ENCODE measurements at regions not wholly inside any gene's neighbourhood (a gene's known extent, or its start where the extent isn't known, plus 50 kb on each side); places are given as distances from the start of the nearest gene placed in this dataset.

- H3K4me1 ChIP-seq (ENCODE audit: control insufficient read depth, insufficient read depth, low read length, poor library complexity, severe bottlenecking), result peaks cover 9% of the 10 kb centered on the region
- H3K4me3 ChIP-seq (ENCODE audit: extremely low read depth, insufficient read depth, low read length, poor library complexity, severe bottlenecking), result no peak overlapping the region
- H3K36me3 ChIP-seq (ENCODE audit: control insufficient read depth, insufficient read depth, low read length), result no peaks in the 10 kb centered on the region
- WGBS, 2 experiments (ENCODE audit: insufficient coverage in 2 of 2), result 100% methylated on average over 1 of the region's 3 CpGs; no CpG with 5 or more reads in 1 of the 2 experiments
- no peaks in the 10 kb centered on the region for H3K9me3 ChIP-seq (ENCODE audit: control insufficient read depth, low read length)
- H3K27ac ChIP-seq (ENCODE audit: low read depth, low read length, severe bottlenecking), result no peak overlapping the region
Measured at GRCh38 chr4:181682367-181683047, 560.7 kb upstream of the TENM3 start.

GRCh38 chr4:181684310-181684709 lies 558.9 kb upstream of the TENM3 start:
- H3K9me3 ChIP-seq (ENCODE audit: control insufficient read depth, low read length), result no peaks in the 10 kb centered on the region
- H3K4me3 ChIP-seq (ENCODE audit: extremely low read depth, insufficient read depth, low read length, poor library complexity, severe bottlenecking), result no peak overlapping the region
- WGBS, 2 experiments (ENCODE audit: insufficient coverage in 2 of 2), result 100% methylated on average over 2 of the region's 2 CpGs
- no peak overlapping the region for H3K27ac ChIP-seq (ENCODE audit: low read depth, low read length, severe bottlenecking)
- H3K36me3 ChIP-seq (ENCODE audit: control insufficient read depth, insufficient read depth, low read length), result no peaks in the 10 kb centered on the region
- H3K4me1 ChIP-seq (ENCODE audit: control insufficient read depth, insufficient read depth, low read length, poor library complexity, severe bottlenecking), result peaks cover 14% of the 10 kb centered on the region

GRCh38 chr4:181685461-181685860 lies 557.7 kb upstream of the TENM3 start:
- Histone ChIP-seq H3K4me1 (ENCODE audit: control insufficient read depth, insufficient read depth, low read length, poor library complexity, severe bottlenecking) (peaks cover 14% of the 10 kb centered on the region), H3K4me3 (ENCODE audit: extremely low read depth, insufficient read depth, low read length, poor library complexity, severe bottlenecking) (no peak overlapping the region), H3K36me3 (ENCODE audit: control insufficient read depth, insufficient read depth, low read length) (no peaks in the 10 kb centered on the region), H3K27ac (ENCODE audit: low read depth, low read length, severe bottlenecking) (peak overlapping the region; percentile 43), H3K9me3 (ENCODE audit: control insufficient read depth, low read length) (no peaks in the 10 kb centered on the region)
- WGBS, 2 experiments (ENCODE audit: insufficient coverage in 2 of 2), result no CpG with 5 or more reads among the region's 2 CpGs

GRCh38 chr4:181685911-181686310 lies 557.3 kb upstream of the TENM3 start:
- Histone ChIP-seq H3K4me3 (ENCODE audit: extremely low read depth, insufficient read depth, low read length, poor library complexity, severe bottlenecking) (no peak overlapping the region), H3K9me3 (ENCODE audit: control insufficient read depth, low read length) (no peaks in the 10 kb centered on the region), H3K36me3 (ENCODE audit: control insufficient read depth, insufficient read depth, low read length) (no peaks in the 10 kb centered on the region), H3K4me1 (ENCODE audit: control insufficient read depth, insufficient read depth, low read length, poor library complexity, severe bottlenecking) (peaks cover 14% of the 10 kb centered on the region), H3K27ac (ENCODE audit: low read depth, low read length, severe bottlenecking) (peak overlapping the region; percentile 51)
- 79 to 87% methylated on average over 2 to 3 of the region's 4 CpGs for WGBS, 2 experiments (ENCODE audit: insufficient coverage in 2 of 2)

DNA sequence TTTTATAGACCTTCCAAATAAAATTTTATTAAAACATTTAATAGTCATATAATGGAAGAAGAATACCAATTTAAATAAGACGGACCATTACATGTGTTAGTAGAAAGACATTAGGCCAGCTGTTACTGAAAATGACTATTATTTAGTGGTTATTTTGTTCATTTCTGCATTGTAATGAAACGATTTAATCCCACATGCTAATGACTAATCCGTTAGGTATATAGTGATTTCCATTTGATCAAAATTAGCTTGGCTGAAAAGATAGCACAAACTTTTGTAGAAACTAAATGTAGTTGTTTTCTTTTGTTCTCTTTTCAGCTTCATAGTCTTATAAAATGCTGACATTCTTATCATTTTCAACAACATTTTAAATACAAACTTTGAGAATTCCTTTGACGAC lies 556.1 kb upstream of the TENM3 start:
- WGBS, 2 experiments (ENCODE audit: insufficient coverage in 2 of 2), result 75 to 100% methylated on average over 1 to 2 of the region's 4 CpGs
- H3K27ac ChIP-seq (ENCODE audit: low read depth, low read length, severe bottlenecking), result no peak overlapping the region
- peaks cover 14% of the 10 kb centered on the region for H3K4me1 ChIP-seq (ENCODE audit: control insufficient read depth, insufficient read depth, low read length, poor library complexity, severe bottlenecking)

GRCh38 chr4:181688432-181688831 lies 554.8 kb upstream of the TENM3 start:
- Histone ChIP-seq H3K4me1 (ENCODE audit: control insufficient read depth, insufficient read depth, low read length, poor library complexity, severe bottlenecking) (peaks cover 14% of the 10 kb centered on the region), H3K36me3 (ENCODE audit: control insufficient read depth, insufficient read depth, low read length) (no peaks in the 10 kb centered on the region), H3K4me3 (ENCODE audit: extremely low read depth, insufficient read depth, low read length, poor library complexity, severe bottlenecking) (no peak overlapping the region), H3K9me3 (ENCODE audit: control insufficient read depth, low read length) (no peaks in the 10 kb centered on the region), H3K27ac (ENCODE audit: low read depth, low read length, severe bottlenecking) (no peak overlapping the region)
- WGBS, 2 experiments (ENCODE audit: insufficient coverage in 2 of 2), result 46 to 50% methylated on average over 2 to 3 of the region's 3 CpGs

More for the DNA sequence above, 556.1 kb upstream of the TENM3 start:
- no peaks in the 10 kb centered on the region for H3K36me3 ChIP-seq (ENCODE audit: control insufficient read depth, insufficient read depth, low read length)
- H3K4me3 ChIP-seq (ENCODE audit: extremely low read depth, insufficient read depth, low read length, poor library complexity, severe bottlenecking), result no peak overlapping the region
- no peaks in the 10 kb centered on the region for H3K9me3 ChIP-seq (ENCODE audit: control insufficient read depth, low read length)

GRCh38 chr4:181688872-181689271 lies 554.3 kb upstream of the TENM3 start:
- H3K4me3 ChIP-seq (ENCODE audit: extremely low read depth, insufficient read depth, low read length, poor library complexity, severe bottlenecking), result no peak overlapping the region
- no peak overlapping the region for H3K27ac ChIP-seq (ENCODE audit: low read depth, low read length, severe bottlenecking)
- H3K36me3 ChIP-seq (ENCODE audit: control insufficient read depth, insufficient read depth, low read length), result no peaks in the 10 kb centered on the region
- peaks cover 14% of the 10 kb centered on the region for H3K4me1 ChIP-seq (ENCODE audit: control insufficient read depth, insufficient read depth, low read length, poor library complexity, severe bottlenecking)
- no peaks in the 10 kb centered on the region for H3K9me3 ChIP-seq (ENCODE audit: control insufficient read depth, low read length)
- 72 to 81% methylated on average over 5 of the region's 5 CpGs for WGBS, 2 experiments (ENCODE audit: insufficient coverage in 2 of 2)

GRCh38 chr4:181690498-181690897 lies 552.7 kb upstream of the TENM3 start:
- Histone ChIP-seq H3K4me3 (ENCODE audit: extremely low read depth, insufficient read depth, low read length, poor library complexity, severe bottlenecking) (no peak overlapping the region), H3K27ac (ENCODE audit: low read depth, low read length, severe bottlenecking) (no peak overlapping the region), H3K9me3 (ENCODE audit: control insufficient read depth, low read length) (no peaks in the 10 kb centered on the region), H3K4me1 (ENCODE audit: control insufficient read depth, insufficient read depth, low read length, poor library complexity, severe bottlenecking) (peaks cover 10% of the 10 kb centered on the region), H3K36me3 (ENCODE audit: control insufficient read depth, insufficient read depth, low read length) (no peaks in the 10 kb centered on the region)
- WGBS, 2 experiments (ENCODE audit: insufficient coverage in 2 of 2), result 92 to 100% methylated on average over 1 of the region's 2 CpGs

GRCh38 chr4:181692965-181693364 lies 550.2 kb upstream of the TENM3 start:
- H3K9me3 ChIP-seq (ENCODE audit: control insufficient read depth, low read length), result no peaks in the 10 kb centered on the region
- no peak overlapping the region for H3K4me3 ChIP-seq (ENCODE audit: extremely low read depth, insufficient read depth, low read length, poor library complexity, severe bottlenecking)
- H3K4me1 ChIP-seq (ENCODE audit: control insufficient read depth, insufficient read depth, low read length, poor library complexity, severe bottlenecking), result peaks cover 5% of the 10 kb centered on the region
- WGBS, 2 experiments (ENCODE audit: insufficient coverage in 2 of 2), result 50 to 84% methylated on average over 1 to 2 of the region's 5 CpGs
- H3K27ac ChIP-seq (ENCODE audit: low read depth, low read length, severe bottlenecking), result no peak overlapping the region
- no peaks in the 10 kb centered on the region for H3K36me3 ChIP-seq (ENCODE audit: control insufficient read depth, insufficient read depth, low read length)

DNA sequence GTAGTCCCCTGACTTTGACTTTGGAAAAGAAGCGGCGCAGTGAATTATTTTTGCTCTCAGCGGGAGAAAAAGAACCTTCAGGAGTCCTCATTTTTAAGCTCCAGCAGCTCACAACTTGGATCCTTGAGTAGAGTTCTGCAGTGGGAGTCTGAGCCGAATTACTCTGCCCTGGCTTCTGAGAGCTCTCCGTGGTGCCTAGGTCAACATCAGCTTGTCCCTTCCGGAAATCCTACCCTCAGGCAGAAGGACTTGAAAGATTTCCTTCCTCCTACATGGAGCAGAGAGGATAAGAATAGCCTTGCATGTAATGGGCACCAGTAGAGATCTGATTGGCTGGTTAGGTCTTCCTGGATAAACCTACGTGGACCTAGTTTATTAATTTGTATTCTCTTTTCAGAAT lies 549.7 kb upstream of the TENM3 start:
- 88 to 93% methylated on average over 4 to 5 of the region's 7 CpGs for WGBS, 2 experiments (ENCODE audit: insufficient coverage in 2 of 2)
- Histone ChIP-seq H3K4me1 (ENCODE audit: control insufficient read depth, insufficient read depth, low read length, poor library complexity, severe bottlenecking) (peaks cover 5% of the 10 kb centered on the region), H3K27ac (ENCODE audit: low read depth, low read length, severe bottlenecking) (no peak overlapping the region), H3K9me3 (ENCODE audit: control insufficient read depth, low read length) (no peaks in the 10 kb centered on the region), H3K36me3 (ENCODE audit: control insufficient read depth, insufficient read depth, low read length) (no peaks in the 10 kb centered on the region), H3K4me3 (ENCODE audit: extremely low read depth, insufficient read depth, low read length, poor library complexity, severe bottlenecking) (no peak overlapping the region)

GRCh38 chr4:181698221-181698620 lies 545.0 kb upstream of the TENM3 start:
- Histone ChIP-seq H3K4me3 (ENCODE audit: extremely low read depth, insufficient read depth, low read length, poor library complexity, severe bottlenecking) (no peak overlapping the region), H3K36me3 (ENCODE audit: control insufficient read depth, insufficient read depth, low read length) (no peaks in the 10 kb centered on the region), H3K4me1 (ENCODE audit: control insufficient read depth, insufficient read depth, low read length, poor library complexity, severe bottlenecking) (no peaks in the 10 kb centered on the region), H3K27ac (ENCODE audit: low read depth, low read length, severe bottlenecking) (no peak overlapping the region), H3K9me3 (ENCODE audit: control insufficient read depth, low read length) (no peaks in the 10 kb centered on the region)
- WGBS, 2 experiments (ENCODE audit: insufficient coverage in 2 of 2), result 100% methylated on average over 1 of the region's 1 CpG; no CpG with 5 or more reads in 1 of the 2 experiments

Measured in mesodermal cell (in vitro differentiated cells).